ENCODE measurements at regions not wholly inside any gene's neighbourhood (a gene's known extent, or its start where the extent isn't known, plus 50 kb on each side); places are given as distances from the start of the nearest gene placed in this dataset.
A peak's percentile ranks its signal among the peaks of the same experiment; 100 is the strongest.

DNA sequence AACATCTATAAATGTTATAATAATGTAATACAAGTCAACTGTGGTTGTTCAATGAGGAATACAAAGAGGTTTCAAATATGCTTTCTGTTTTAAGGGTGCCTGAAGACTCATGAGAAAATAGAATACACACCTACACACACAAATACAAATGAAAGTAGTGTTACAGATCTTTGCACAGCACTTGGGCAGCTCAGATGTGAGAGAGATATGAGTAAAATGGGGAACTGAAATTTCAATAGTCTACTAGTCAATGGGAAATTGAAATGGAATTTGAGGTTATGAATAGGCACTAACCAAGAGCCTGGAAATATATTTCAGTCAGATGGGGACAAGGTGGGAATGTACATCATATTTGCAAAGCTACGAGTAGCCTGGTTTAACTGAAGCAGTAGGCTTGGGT lies 96.6 kb downstream of the ISL1 start:
- Mint-ChIP-seq H3K36me3 (no peaks in the 10 kb centered on the region), H3K9me3 (peaks cover 4 to 23% (median 6%) of the 10 kb centered on the region in 5 donors), H3K27ac (no peak overlapping the region), H3K27me3 (no peaks in the 10 kb centered on the region), H3K4me1 (no peaks in the 10 kb centered on the region), H3K4me3 (no peak overlapping the region)
- no peaks in the 10 kb centered on the region for H3K27me3 ChIP-seq (ENCODE audit: insufficient read depth, low read length, poor library complexity, severe bottlenecking)
- no peak overlapping the region for H3K27ac ChIP-seq (ENCODE audit: low read depth, low read length)
- CTCF ChIA-PET = no interaction called here
- no peaks in the 10 kb centered on the region for H3K36me3 ChIP-seq (ENCODE audit: insufficient read depth, low read length)
- DNase-seq = no peak
- no peaks in the 10 kb centered on the region for H3K9me3 ChIP-seq (ENCODE audit: low read length)
- POLR2A ChIA-PET = no interaction called here
- H3K4me3 ChIP-seq (ENCODE audit: low read length) = no peak overlapping the region
- no peaks in the 10 kb centered on the region for H3K4me1 ChIP-seq (ENCODE audit: insufficient read depth, low read length)

DNA sequence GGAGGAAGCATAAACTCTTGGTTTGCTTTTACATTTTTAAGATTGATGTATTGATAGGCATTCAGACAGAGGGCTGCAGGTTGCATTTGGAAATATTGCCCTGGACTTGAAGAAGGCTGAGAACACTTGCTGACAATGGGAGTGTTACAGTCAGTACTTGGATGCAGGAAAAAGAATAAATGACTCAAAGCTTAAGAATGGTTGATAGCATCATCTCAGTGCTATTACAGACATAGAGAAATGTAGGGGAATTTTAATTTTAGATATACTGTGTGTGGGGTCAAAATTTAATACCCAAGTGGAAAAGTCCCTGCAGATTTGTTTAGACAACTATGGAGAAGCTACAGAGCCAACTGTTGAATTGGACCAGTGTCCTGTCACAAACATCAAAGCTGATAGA lies 101.1 kb downstream of the ISL1 start:
- no peak overlapping the region for H3K27ac ChIP-seq (ENCODE audit: low read depth, low read length)
- Mint-ChIP-seq H3K27ac (no peak overlapping the region), H3K4me3 (no peak overlapping the region), H3K9me3 (peaks cover 4 to 21% (median 10%) of the 10 kb centered on the region in 5 donors), H3K36me3 (no peaks in the 10 kb centered on the region), H3K27me3 (no peaks in the 10 kb centered on the region), H3K4me1 (no peaks in the 10 kb centered on the region)
- POLR2A ChIA-PET = no interaction called here
- H3K27me3 ChIP-seq (ENCODE audit: insufficient read depth, low read length, poor library complexity, severe bottlenecking) = no peaks in the 10 kb centered on the region
- H3K4me3 ChIP-seq (ENCODE audit: low read length) = no peak overlapping the region
- no peaks in the 10 kb centered on the region for H3K9me3 ChIP-seq (ENCODE audit: low read length)
- CTCF ChIA-PET = no interaction called here
- DNase-seq = no peak
- no peaks in the 10 kb centered on the region for H3K4me1 ChIP-seq (ENCODE audit: insufficient read depth, low read length)
- no peaks in the 10 kb centered on the region for H3K36me3 ChIP-seq (ENCODE audit: insufficient read depth, low read length)

DNA sequence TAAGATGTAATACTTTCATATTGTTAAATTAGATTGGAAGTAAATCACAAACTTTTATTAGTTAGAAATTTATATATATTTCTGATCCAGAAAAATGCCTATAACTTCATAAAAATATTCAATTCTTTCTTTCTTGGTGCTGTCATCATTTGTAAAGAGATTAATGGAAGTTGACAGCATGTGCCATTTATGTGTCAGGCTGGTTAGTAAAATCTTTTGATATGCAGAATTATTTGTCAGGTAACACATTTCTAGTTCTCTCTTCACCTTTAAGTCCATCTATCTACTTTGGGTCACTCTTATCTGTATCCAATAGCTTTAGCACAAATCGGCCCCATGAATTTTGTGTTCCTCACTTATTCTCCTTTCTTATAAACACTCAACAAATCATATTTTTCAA lies 102.9 kb downstream of the ISL1 start:
- no peaks in the 10 kb centered on the region for H3K4me1 ChIP-seq (ENCODE audit: insufficient read depth, low read length)
- no peaks in the 10 kb centered on the region for H3K27me3 ChIP-seq (ENCODE audit: insufficient read depth, low read length, poor library complexity, severe bottlenecking)
- H3K27ac ChIP-seq (ENCODE audit: low read depth, low read length) = no peak overlapping the region
- Mint-ChIP-seq H3K4me1 (no peaks in the 10 kb centered on the region), H3K36me3 (no peaks in the 10 kb centered on the region), H3K27me3 (no peaks in the 10 kb centered on the region), H3K27ac (peak overlapping the region in 1 of 8 donors; percentile 71), H3K4me3 (no peak overlapping the region), H3K9me3 (peaks cover 4 to 14% (median 10%) of the 10 kb centered on the region in 5 donors)
- H3K4me3 ChIP-seq (ENCODE audit: low read length) = no peak overlapping the region
- no peak for DNase-seq
- ChIA-PET POLR2A (no interaction called here), CTCF (no interaction called here)
- no peaks in the 10 kb centered on the region for H3K36me3 ChIP-seq (ENCODE audit: insufficient read depth, low read length)
- H3K9me3 ChIP-seq (ENCODE audit: low read length) = no peaks in the 10 kb centered on the region

GRCh38 chr5:51487952-51488351 lies 104.7 kb downstream of the ISL1 start:
- CTCF ChIA-PET = no interaction called here
- Mint-ChIP-seq H3K27me3 (no peaks in the 10 kb centered on the region), H3K36me3 (no peaks in the 10 kb centered on the region)

GRCh38 chr5:51488803-51489642 lies 105.8 kb downstream of the ISL1 start:
- H3K4me1 ChIP-seq (ENCODE audit: insufficient read depth, low read length) = no peaks in the 10 kb centered on the region
- no peak overlapping the region for H3K4me3 ChIP-seq (ENCODE audit: low read length)
- ChIA-PET POLR2A (no interaction called here), CTCF (no interaction called here)
- Mint-ChIP-seq H3K27ac (no peak overlapping the region), H3K27me3 (no peaks in the 10 kb centered on the region), H3K9me3 (peaks cover 0 to 9% (median 6%) of the 10 kb centered on the region in 5 donors), H3K36me3 (no peaks in the 10 kb centered on the region), H3K4me3 (no peak overlapping the region), H3K4me1 (no peaks in the 10 kb centered on the region)
- DNase-seq = no peak
- no peaks in the 10 kb centered on the region for H3K27me3 ChIP-seq (ENCODE audit: insufficient read depth, low read length, poor library complexity, severe bottlenecking)
- no peaks in the 10 kb centered on the region for H3K9me3 ChIP-seq (ENCODE audit: low read length)
- no peaks in the 10 kb centered on the region for H3K36me3 ChIP-seq (ENCODE audit: insufficient read depth, low read length)
- H3K27ac ChIP-seq (ENCODE audit: low read depth, low read length) = no peak overlapping the region

More at GRCh38 chr5:51487952-51488351, 104.7 kb downstream of the ISL1 start:
- POLR2A ChIA-PET = no interaction called here
- Mint-ChIP-seq H3K27ac (no peak overlapping the region), H3K9me3 (peaks cover 2 to 12% (median 10%) of the 10 kb centered on the region in 5 donors), H3K4me1 (no peaks in the 10 kb centered on the region), H3K4me3 (no peak overlapping the region)
- H3K27ac ChIP-seq (ENCODE audit: low read depth, low read length) = no peak overlapping the region
- DNase-seq = no peak
- H3K4me3 ChIP-seq (ENCODE audit: low read length) = no peak overlapping the region
- no peaks in the 10 kb centered on the region for H3K27me3 ChIP-seq (ENCODE audit: insufficient read depth, low read length, poor library complexity, severe bottlenecking)
- H3K9me3 ChIP-seq (ENCODE audit: low read length) = no peaks in the 10 kb centered on the region
- no peaks in the 10 kb centered on the region for H3K4me1 ChIP-seq (ENCODE audit: insufficient read depth, low read length)
- no peaks in the 10 kb centered on the region for H3K36me3 ChIP-seq (ENCODE audit: insufficient read depth, low read length)

GRCh38 chr5:51494821-51495220 lies 111.6 kb downstream of the ISL1 start:
- Mint-ChIP-seq H3K36me3 (no peaks in the 10 kb centered on the region), H3K4me1 (no peaks in the 10 kb centered on the region), H3K27me3 (no peaks in the 10 kb centered on the region), H3K9me3 (peaks cover 5 to 16% (median 8%) of the 10 kb centered on the region in 5 donors), H3K4me3 (no peak overlapping the region), H3K27ac (no peak overlapping the region)
- Histone ChIP-seq H3K27me3 (ENCODE audit: insufficient read depth, low read length, poor library complexity, severe bottlenecking) (no peaks in the 10 kb centered on the region), H3K4me1 (ENCODE audit: insufficient read depth, low read length) (no peaks in the 10 kb centered on the region), H3K4me3 (ENCODE audit: low read length) (no peak overlapping the region), H3K36me3 (ENCODE audit: insufficient read depth, low read length) (no peaks in the 10 kb centered on the region), H3K9me3 (ENCODE audit: low read length) (no peaks in the 10 kb centered on the region), H3K27ac (ENCODE audit: low read depth, low read length) (no peak overlapping the region)
- POLR2A ChIA-PET = no interaction called here
- no peak for DNase-seq
- CTCF ChIA-PET = no interaction called here

GRCh38 chr5:51495672-51496071 lies 112.4 kb downstream of the ISL1 start:
- no peaks in the 10 kb centered on the region for H3K9me3 ChIP-seq (ENCODE audit: low read length)
- no peaks in the 10 kb centered on the region for H3K27me3 Mint-ChIP-seq
- POLR2A ChIA-PET = no interaction called here

DNA sequence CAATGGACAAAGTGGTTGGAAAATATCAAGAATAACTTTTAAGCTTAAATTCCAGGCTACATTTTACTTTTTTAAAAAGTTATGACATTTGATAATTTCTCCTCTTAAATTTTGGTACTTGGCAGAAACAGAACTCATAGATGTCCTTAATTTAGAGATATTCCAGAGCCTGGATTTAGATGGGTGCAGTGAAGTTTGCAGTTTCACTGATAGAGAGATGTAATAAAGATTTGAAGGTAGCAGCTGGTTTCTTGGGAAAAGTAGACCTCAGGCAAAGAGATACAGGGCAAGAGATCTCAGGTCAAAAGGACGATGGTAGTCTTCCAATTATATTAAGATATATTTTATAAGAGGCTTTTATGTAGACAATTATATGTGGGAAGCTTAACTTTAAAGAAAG lies 134.6 kb downstream of the ISL1 start:
- H3K4me1 ChIP-seq (ENCODE audit: insufficient read depth, low read length) = no peaks in the 10 kb centered on the region
- H3K9me3 ChIP-seq (ENCODE audit: low read length) = no peaks in the 10 kb centered on the region
- ChIA-PET CTCF (no interaction called here), POLR2A (no interaction called here)
- Mint-ChIP-seq H3K4me3 (no peak overlapping the region), H3K9me3 (peaks cover 0 to 17% (median 5%) of the 10 kb centered on the region in 5 donors), H3K27me3 (no peaks in the 10 kb centered on the region), H3K36me3 (no peaks in the 10 kb centered on the region), H3K27ac (no peak overlapping the region), H3K4me1 (no peaks in the 10 kb centered on the region)
- no peak for DNase-seq
- no peaks in the 10 kb centered on the region for H3K36me3 ChIP-seq (ENCODE audit: insufficient read depth, low read length)
- no peak overlapping the region for H3K4me3 ChIP-seq (ENCODE audit: low read length)
- no peak overlapping the region for H3K27ac ChIP-seq (ENCODE audit: low read depth, low read length)
- no peaks in the 10 kb centered on the region for H3K27me3 ChIP-seq (ENCODE audit: insufficient read depth, low read length, poor library complexity, severe bottlenecking)

More at GRCh38 chr5:51495672-51496071, 112.4 kb downstream of the ISL1 start:
- H3K4me3 Mint-ChIP-seq = no peak overlapping the region
- no peaks in the 10 kb centered on the region for H3K4me1 Mint-ChIP-seq
- no peaks in the 10 kb centered on the region for H3K4me1 ChIP-seq (ENCODE audit: insufficient read depth, low read length)
- H3K27me3 ChIP-seq (ENCODE audit: insufficient read depth, low read length, poor library complexity, severe bottlenecking) = no peaks in the 10 kb centered on the region
- CTCF ChIA-PET = no interaction called here
- H3K9me3 Mint-ChIP-seq = peaks cover 6 to 16% (median 10%) of the 10 kb centered on the region in 5 donors
- no peak overlapping the region for H3K4me3 ChIP-seq (ENCODE audit: low read length)
- no peaks in the 10 kb centered on the region for H3K36me3 ChIP-seq (ENCODE audit: insufficient read depth, low read length)
- H3K36me3 Mint-ChIP-seq = no peaks in the 10 kb centered on the region
- no peak overlapping the region for H3K27ac ChIP-seq (ENCODE audit: low read depth, low read length)
- no peak for DNase-seq
- no peak overlapping the region for H3K27ac Mint-ChIP-seq

Data from CD8-positive, alpha-beta memory T cell (primary cell).